GM12892 (cell line): ENCODE measurements at regions not wholly inside any gene's neighbourhood (a gene's known extent, or its start where the extent isn't known, plus 50 kb on each side); places are given as distances from the start of the nearest gene placed in this dataset.

Source experiments
- POLR2A ChIP-seq: IDR thresholded peaks from 2 replicates; pipeline ENCODE4 v1.6.1; 2011; ENCODE audit warnings: low read depth, low read length, control low read depth
- POLR2AphosphoS5 ChIP-seq: IDR thresholded peaks from 2 replicates; pipeline ENCODE4 v1.6.1; 2011; ENCODE audit warnings: low read depth, low read length, control low read depth

- TF ChIP-seq POLR2A (no peak), POLR2AphosphoS5 (no peak)
Measured at GRCh38 chr17:79150799-79151198, 76.2 kb downstream of the ENGASE start.
